ENCODE measurements at regions not wholly inside any gene's neighbourhood (a gene's known extent, or its start where the extent isn't known, plus 50 kb on each side); places are given as distances from the start of the nearest gene placed in this dataset.

GRCh38 chr10:42899036-42899435, 116.4 kb downstream of the BMS1 start:
- TF ChIP-seq TCF3 (IDR thresholded peaks at IDR 0.05; ENCODE audit: borderline replicate concordance, insufficient read depth, low read depth, low read length): no peak
- TF ChIP-seq CBX5 (IDR thresholded peaks at IDR 0.05; ENCODE audit: low read depth): no peak
- no peak for TF ChIP-seq KDM1A (IDR thresholded peaks at IDR 0.05; ENCODE audit: borderline replicate concordance)
- TF ChIP-seq FOXK2 (IDR thresholded peaks at IDR 0.05): no peak
- TF ChIP-seq EP300 (IDR thresholded peaks at IDR 0.05; ENCODE audit: borderline replicate concordance in 1 of 2, control insufficient read depth in 1 of 2, low read depth in 2 of 2, low read length in 2 of 2): no peak
- TF ChIP-seq CTCF (IDR thresholded peaks at IDR 0.05 in 2 of 3, conservative IDR thresholded peaks at IDR 0.05 in 1 of 3; ENCODE audit: control insufficient read depth in 2 of 3, extremely low read depth in 1 of 3, insufficient read depth in 1 of 3, low read depth in 3 of 3, low read length in 3 of 3): no peak
- no peak for TF ChIP-seq IRF5 (IDR thresholded peaks at IDR 0.05; ENCODE audit: borderline replicate concordance)
- TF ChIP-seq MEF2A (IDR thresholded peaks at IDR 0.05; ENCODE audit: insufficient read depth, low read depth, low read length): no peak

All from GM12878 (cell line).